NT2/D1 (cell line): ENCODE measurements at regions not wholly inside any gene's neighbourhood (a gene's known extent, or its start where the extent isn't known, plus 50 kb on each side); places are given as distances from the start of the nearest gene placed in this dataset.

Experiments
- YY1 ChIP-seq: IDR thresholded peaks from 2 replicates; pipeline ENCODE4 v1.6.1; 2011; ENCODE audit not compliant: insufficient read length, insufficient read depth
- ZNF274 ChIP-seq: IDR thresholded peaks from 2 replicates; pipeline ENCODE4 v1.6.1; 2011; ENCODE audit warnings: mild to moderate bottlenecking, low read depth, low read length

- TF ChIP-seq YY1 (no peak), ZNF274 (no peak)
These were observed 1025.7 kb upstream of the TMEM132C start for GRCh38 chr12:127241072-127241817.
